Liver (tissue), 8 donors: ENCODE measurements at regions not wholly inside any gene's neighbourhood (a gene's known extent, or its start where the extent isn't known, plus 50 kb on each side); places are given as distances from the start of the nearest gene placed in this dataset.
A peak's percentile ranks its signal among the peaks of the same experiment; 100 is the strongest.

Experiments
- DNase-seq: peaks from one replicate; pipeline ENCODE4 v3.0.0-alpha.2; 2017; ENCODE audit warnings: low spot score
- H3K27ac ChIP-seq, 2 donors: one replicate each; pipeline ENCODE4 v1.7.0; 2013; ENCODE audit warnings: inconsistent platforms in 2 of 2, low read length in 2 of 2, control low read depth in 1 of 2, low read depth in 1 of 2, mild to moderate bottlenecking in 1 of 2
- H3K27me3 ChIP-seq, 4 donors: one replicate each; pipeline versions ENCODE4 v1.6.1 to v1.7.0; 2013; ENCODE audit warnings: low read length in 3 of 4, inconsistent platforms in 1 of 4, mild to moderate bottlenecking in 1 of 4, moderate library complexity in 1 of 4; ENCODE audit not compliant: control insufficient read depth in 4 of 4, insufficient read depth in 4 of 4
- H3K36me3 ChIP-seq, 4 donors: one replicate each; pipeline versions ENCODE4 v1.6.1 to v1.7.0; 2013; ENCODE audit warnings: low read length in 3 of 4, mild to moderate bottlenecking in 3 of 4, low read depth in 1 of 4, moderate library complexity in 1 of 4; ENCODE audit not compliant: control insufficient read depth in 4 of 4, insufficient read depth in 3 of 4
- H3K4me1 ChIP-seq, 4 donors: one replicate each; pipeline versions ENCODE4 v1.6.1 to v1.7.0; 2013; ENCODE audit warnings: low read length in 3 of 4, mild to moderate bottlenecking in 3 of 4, moderate library complexity in 1 of 4; ENCODE audit not compliant: control insufficient read depth in 4 of 4, insufficient read depth in 4 of 4
- H3K4me3 ChIP-seq, 3 donors: one replicate each; pipeline versions ENCODE4 v1.6.1 to v1.7.0; 2013; ENCODE audit warnings: low read length in 3 of 3, control low read depth in 1 of 3, low read depth in 1 of 3, mild to moderate bottlenecking in 1 of 3
- H3K9ac ChIP-seq, 2 donors: one replicate each; pipeline ENCODE4 v1.7.0; 2013; ENCODE audit warnings: low read length in 2 of 2, mild to moderate bottlenecking in 2 of 2, moderate library complexity in 2 of 2, control low read depth in 1 of 2, low read depth in 1 of 2
- H3K9me3 ChIP-seq, 4 donors: one replicate each; pipeline versions ENCODE4 v1.6.1 to v1.7.0; 2013; ENCODE audit warnings: low read length in 3 of 4; ENCODE audit not compliant: control insufficient read depth in 4 of 4
- CTCF ChIP-seq: fragments of 150-350 bp; IDR thresholded peaks from 2 replicates; pipeline ENCODE4 v1.5.1; 2017; ENCODE audit warnings: improper control_type of control experiment, low read depth, low read length; ENCODE audit not compliant: missing input control
- FOXA2 ChIP-seq: IDR thresholded peaks from 2 replicates; pipeline ENCODE4 v1.6.1; 2016; ENCODE audit warnings: antibody characterized with exemption
- HNF4G ChIP-seq: IDR thresholded peaks from 2 replicates; pipeline ENCODE4 v1.6.1; 2016; ENCODE audit warnings: antibody characterized with exemption
- JUND ChIP-seq, 2 donors: IDR thresholded peaks; 2 replicates each; pipeline ENCODE4 v1.6.1; 2016; ENCODE audit warnings: antibody characterized with exemption in 2 of 2
- NR2F2 ChIP-seq: IDR thresholded peaks from 2 replicates; pipeline ENCODE4 v1.6.1; 2016; ENCODE audit warnings: antibody characterized with exemption
- RAD21 ChIP-seq, 2 donors: IDR thresholded peaks; 2 replicates each; pipeline ENCODE4 v1.6.1; 2016; ENCODE audit warnings: antibody characterized with exemption in 2 of 2, mild to moderate bottlenecking in 2 of 2
- REST ChIP-seq: IDR thresholded peaks from 2 replicates; pipeline ENCODE4 v1.6.1; 2016; ENCODE audit warnings: antibody characterized with exemption, mild to moderate bottlenecking
- RXRA ChIP-seq, 2 donors: IDR thresholded peaks; 2 replicates each; pipeline ENCODE4 v1.6.1; 2017 to 2018; ENCODE audit warnings: antibody characterized with exemption in 2 of 2, mild to moderate bottlenecking in 1 of 2
- TAF1 ChIP-seq: conservative IDR thresholded peaks from 2 replicates; pipeline ENCODE4 v1.6.1; 2016; ENCODE audit warnings: antibody characterized with exemption, mild to moderate bottlenecking
- ZBTB33 ChIP-seq: IDR thresholded peaks from 2 replicates; pipeline ENCODE4 v1.6.1; 2016; ENCODE audit warnings: antibody characterized with exemption
- whole genome bisulfite sequencing: extraction: QIAGEN DNeasy Blood & Tissue Kit; methylation state at CpG from one replicate; pipeline ENCODE4 v1.1.7; 2013; 5-methylcytosine and 5-hydroxymethylcytosine counted together
- donor health status: healthy.
- donor health status: healthy.
- donor health status: healthy.
- donor health status: healthy.
- donor health status: healthy.

GRCh38 chr7:17234030-17234397 lies 64.4 kb upstream of the AHR start:
- H3K27me3 ChIP-seq, result peaks cover 0 to 3% (median 0%) of the 10 kb centered on the region in 4 donors
- no peaks in the 10 kb centered on the region for H3K9me3 ChIP-seq
- TF ChIP-seq HNF4G (no peak), FOXA2 (no peak), REST (no peak), TAF1 (no peak)
- 87% methylated on average over 2 of the region's 2 CpGs for WGBS
- H3K9ac ChIP-seq, result peak overlapping the region in 1 of 2 donors; percentile 32
- H3K4me3 ChIP-seq, result no peak overlapping the region
- H3K4me1 ChIP-seq, result peaks cover 0 to 1% (median under 1%) of the 10 kb centered on the region in 4 donors
- H3K36me3 ChIP-seq, result no peaks in the 10 kb centered on the region
- no peak overlapping the region for H3K27ac ChIP-seq
- DNase-seq, result no peak

- TF ChIP-seq JUND (IDR thresholded peaks at IDR 0.05) (peak; percentile 63 to 76), RAD21 (IDR thresholded peaks at IDR 0.05) (peak in 1 of 2 donors; percentile 5), RXRA (IDR thresholded peaks at IDR 0.05) (no peak)
- WGBS, result 72% methylated on average over 10 of the region's 10 CpGs
- Histone ChIP-seq H3K4me1 (peaks cover 0 to 6% (median 4%) of the 10 kb centered on the region in 4 donors), H3K27me3 (peaks cover 0 to 3% (median 0%) of the 10 kb centered on the region in 4 donors), H3K27ac (no peak overlapping the region), H3K9ac (peak overlapping the region in 1 of 2 donors; percentile 32), H3K36me3 (no peaks in the 10 kb centered on the region), H3K9me3 (no peaks in the 10 kb centered on the region), H3K4me3 (no peak overlapping the region)
- no peak for DNase-seq
Measured at GRCh38 chr7:17234398-17235031, 63.9 kb upstream of the AHR start.

GRCh38 chr7:17236171-17236570 lies 62.3 kb upstream of the AHR start:
- Histone ChIP-seq H3K27me3 (peaks cover 0 to 3% (median 0%) of the 10 kb centered on the region in 4 donors), H3K27ac (no peak overlapping the region), H3K9me3 (no peaks in the 10 kb centered on the region), H3K4me1 (peaks cover 0 to 15% (median 12%) of the 10 kb centered on the region in 4 donors), H3K9ac (no peak overlapping the region), H3K4me3 (no peak overlapping the region), H3K36me3 (no peaks in the 10 kb centered on the region)
- TF ChIP-seq ZBTB33 (no peak), RXRA (IDR thresholded peaks at IDR 0.05) (no peak), NR2F2 (no peak), CTCF (no peak), RAD21 (IDR thresholded peaks at IDR 0.05) (no peak), FOXA2 (no peak)
- no peak for DNase-seq
- WGBS, result 95% methylated on average over 5 of the region's 5 CpGs
